ENCODE measurements at regions not wholly inside any gene's neighbourhood (a gene's known extent, or its start where the extent isn't known, plus 50 kb on each side); places are given as distances from the start of the nearest gene placed in this dataset.

GRCh38 chrX:124488412-124489161 lies 142.2 kb downstream of the SH2D1A start:
- Histone ChIP-seq H3K27me3 (ENCODE audit: insufficient read depth, low read length) (no peaks in the 10 kb centered on the region), H3K4me2 (ENCODE audit: insufficient read depth, low read length) (no peak overlapping the region), H3K36me3 (ENCODE audit: insufficient read depth, low read length) (no peaks in the 10 kb centered on the region), H4K20me1 (ENCODE audit: insufficient read depth, low read length) (no peaks in the 10 kb centered on the region), H3K9me3 (ENCODE audit: low read depth, low read length) (no peaks in the 10 kb centered on the region), H3K4me3 (ENCODE audit: insufficient read depth, low read length) (no peak overlapping the region), H3K79me2 (ENCODE audit: insufficient read depth, low read length) (no peaks in the 10 kb centered on the region), H3K4me1 (ENCODE audit: insufficient read depth, low read length) (no peaks in the 10 kb centered on the region), H2AFZ (ENCODE audit: low read length) (no peak overlapping the region), H3K27ac (ENCODE audit: low read depth, low read length) (no peak overlapping the region)
- DNase-seq (ENCODE audit: insufficient read length, low spot score, missing footprints): no peak
- no peak for TF ChIP-seq CTCF (IDR thresholded peaks at IDR 0.05; ENCODE audit: extremely low read depth, low read depth, low read length)

GRCh38 chrX:124493984-124494383 lies 147.6 kb downstream of the SH2D1A start:
- Histone ChIP-seq H3K4me1 (ENCODE audit: insufficient read depth, low read length) (no peaks in the 10 kb centered on the region), H2AFZ (ENCODE audit: low read length) (no peak overlapping the region), H3K4me3 (ENCODE audit: insufficient read depth, low read length) (no peak overlapping the region), H3K79me2 (ENCODE audit: insufficient read depth, low read length) (no peaks in the 10 kb centered on the region), H3K9me3 (ENCODE audit: low read depth, low read length) (no peaks in the 10 kb centered on the region), H3K27ac (ENCODE audit: low read depth, low read length) (no peak overlapping the region), H4K20me1 (ENCODE audit: insufficient read depth, low read length) (no peaks in the 10 kb centered on the region), H3K27me3 (ENCODE audit: insufficient read depth, low read length) (no peaks in the 10 kb centered on the region), H3K4me2 (ENCODE audit: insufficient read depth, low read length) (no peak overlapping the region), H3K36me3 (ENCODE audit: insufficient read depth, low read length) (no peaks in the 10 kb centered on the region)
- no peak for TF ChIP-seq CTCF (IDR thresholded peaks at IDR 0.05; ENCODE audit: extremely low read depth, low read depth, low read length)
- DNase-seq (ENCODE audit: insufficient read length, low spot score, missing footprints): no peak

GRCh38 chrX:124497386-124497785 lies 151.0 kb downstream of the SH2D1A start:
- Histone ChIP-seq H3K4me3 (ENCODE audit: insufficient read depth, low read length) (no peak overlapping the region), H3K4me1 (ENCODE audit: insufficient read depth, low read length) (no peaks in the 10 kb centered on the region)
- DNase-seq (ENCODE audit: insufficient read length, low spot score, missing footprints): no peak

More at GRCh38 chrX:124497386-124497785, 151.0 kb downstream of the SH2D1A start:
- H3K9me3 ChIP-seq (ENCODE audit: low read depth, low read length): no peaks in the 10 kb centered on the region
- H3K27ac ChIP-seq (ENCODE audit: low read depth, low read length): no peak overlapping the region
- H3K36me3 ChIP-seq (ENCODE audit: insufficient read depth, low read length): no peaks in the 10 kb centered on the region
- H4K20me1 ChIP-seq (ENCODE audit: insufficient read depth, low read length): no peaks in the 10 kb centered on the region
- no peaks in the 10 kb centered on the region for H3K79me2 ChIP-seq (ENCODE audit: insufficient read depth, low read length)
- H3K27me3 ChIP-seq (ENCODE audit: insufficient read depth, low read length): no peaks in the 10 kb centered on the region
- no peak overlapping the region for H2AFZ ChIP-seq (ENCODE audit: low read length)
- no peak for TF ChIP-seq CTCF (IDR thresholded peaks at IDR 0.05; ENCODE audit: extremely low read depth, low read depth, low read length)
- no peak overlapping the region for H3K4me2 ChIP-seq (ENCODE audit: insufficient read depth, low read length)

All from osteoblast (primary cell).